Activated T-cell treated with anti-CD3 and anti-CD28 coated beads, Interleukin-2, amount 50 U/mL, for 24 hours (primary cell): ENCODE measurements at regions not wholly inside any gene's neighbourhood (a gene's known extent, or its start where the extent isn't known, plus 50 kb on each side); places are given as distances from the start of the nearest gene placed in this dataset.

Experiments
- DNase-seq: peaks from one replicate; pipeline ENCODE4 v3.0.0-alpha.2; 2020
- H3K27ac Mint-ChIP-seq: 2 replicates; pipeline ENCODE4 v1.8.0; 2020; ENCODE audit warnings: mild to moderate bottlenecking, mixed read lengths
- H3K27me3 Mint-ChIP-seq: 2 replicates; pipeline ENCODE4 v1.8.0; 2020; ENCODE audit warnings: mixed read lengths
- H3K36me3 Mint-ChIP-seq: 2 replicates; pipeline ENCODE4 v1.8.0; 2020; ENCODE audit warnings: low read depth, mixed read lengths
- H3K4me1 Mint-ChIP-seq: 2 replicates; pipeline ENCODE4 v1.8.0; 2020; ENCODE audit warnings: low read depth, mixed read lengths
- H3K4me3 Mint-ChIP-seq: 2 replicates; pipeline ENCODE4 v1.8.0; 2020; ENCODE audit warnings: mild to moderate bottlenecking, moderate library complexity, mixed read lengths
- H3K9me3 Mint-ChIP-seq: 2 replicates; pipeline ENCODE4 v1.8.0; 2020; ENCODE audit warnings: mixed read lengths

DNA sequence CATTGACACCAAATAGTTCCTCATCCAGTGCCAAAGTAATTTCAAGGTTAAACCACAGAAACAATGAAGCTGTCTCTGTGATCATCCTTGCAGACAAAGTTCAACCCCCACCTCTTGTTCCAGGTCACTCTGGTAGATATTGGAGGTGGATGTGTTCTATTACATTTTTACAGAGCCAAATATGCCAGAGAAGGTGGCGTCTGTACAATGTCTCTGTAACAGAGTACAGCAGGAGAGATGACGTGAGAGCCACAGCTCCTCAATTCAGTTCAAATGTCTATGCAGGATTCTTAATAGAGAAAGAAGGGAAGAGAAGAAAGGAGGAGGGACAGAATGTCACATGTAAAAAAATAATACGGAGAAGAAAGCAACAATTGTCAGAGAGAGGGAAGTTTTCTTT is 268.3 kb upstream of the OR4E1 start:
- H3K9me3 Mint-ChIP-seq: no peaks in the 10 kb centered on the region
- DNase-seq: no peak
- peak overlapping the region; percentile 73 for H3K4me3 Mint-ChIP-seq
- peak overlapping the region; percentile 89 for H3K27ac Mint-ChIP-seq
- H3K4me1 Mint-ChIP-seq: peaks cover 21% of the 10 kb centered on the region
- H3K27me3 Mint-ChIP-seq: no peaks in the 10 kb centered on the region
- H3K36me3 Mint-ChIP-seq: no peaks in the 10 kb centered on the region

DNA sequence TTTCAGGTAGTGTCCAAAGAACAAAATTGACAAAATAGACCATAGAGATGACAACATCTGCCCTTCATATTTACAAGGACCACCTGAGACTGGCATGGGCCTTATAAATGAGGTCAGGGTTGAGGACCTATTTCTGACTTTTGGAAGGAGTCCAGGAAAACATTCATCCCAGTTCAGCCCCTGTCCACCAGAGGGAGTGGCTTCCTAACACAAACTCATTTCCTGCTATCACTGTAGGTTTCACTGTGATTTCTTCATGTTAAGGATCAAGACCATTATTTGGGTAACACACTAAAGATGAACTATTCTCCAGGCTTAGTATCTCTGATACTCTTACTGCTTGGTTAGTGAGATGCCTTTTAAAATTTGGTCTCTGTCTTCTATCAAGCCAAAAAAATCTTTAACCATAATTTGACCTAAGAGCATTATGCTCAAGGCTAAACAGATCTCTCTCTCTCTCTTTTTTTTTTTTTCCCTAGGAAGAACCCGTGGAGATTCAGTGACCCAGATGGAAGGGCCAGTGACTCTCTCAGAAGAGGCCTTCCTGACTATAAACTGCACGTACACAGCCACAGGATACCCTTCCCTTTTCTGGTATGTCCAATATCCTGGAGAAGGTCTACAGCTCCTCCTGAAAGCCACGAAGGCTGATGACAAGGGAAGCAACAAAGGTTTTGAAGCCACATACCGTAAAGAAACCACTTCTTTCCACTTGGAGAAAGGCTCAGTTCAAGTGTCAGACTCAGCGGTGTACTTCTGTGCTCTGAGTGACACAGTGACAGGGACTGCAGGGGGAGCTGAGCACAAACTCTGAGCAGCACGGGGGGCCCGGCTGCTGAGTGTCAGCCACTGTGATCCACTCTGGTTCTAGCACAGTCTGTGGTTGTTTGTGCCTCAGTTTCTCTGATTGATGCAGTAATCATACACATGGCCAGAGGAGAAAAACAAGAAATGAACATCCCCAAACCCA is 267.6 kb upstream of the OR4E1 start:
- Mint-ChIP-seq H3K27me3 (no peaks in the 10 kb centered on the region), H3K27ac (peak overlapping the region; percentile 89), H3K4me1 (peaks cover 21% of the 10 kb centered on the region), H3K9me3 (no peaks in the 10 kb centered on the region), H3K4me3 (peak overlapping the region; percentile 73), H3K36me3 (no peaks in the 10 kb centered on the region)
- DNase-seq: no peak

DNA sequence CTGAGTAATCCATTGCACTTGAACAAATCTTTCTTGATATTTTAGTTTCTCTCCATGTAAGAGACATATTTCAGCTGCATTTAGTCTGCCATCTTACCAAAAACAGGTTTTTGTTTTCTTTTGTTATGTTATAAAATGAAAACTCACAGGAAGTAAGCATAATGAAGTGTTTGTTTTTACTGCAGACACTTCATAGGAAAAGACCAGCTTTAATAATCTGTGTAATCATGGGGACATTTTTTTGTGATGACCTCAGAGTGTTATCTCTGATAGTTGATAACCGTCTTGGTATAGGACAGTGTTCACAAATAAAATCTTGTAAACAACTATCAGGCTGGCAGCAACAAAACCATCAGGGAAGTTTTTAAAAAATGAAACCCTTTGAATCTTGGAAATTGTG is 266.2 kb upstream of the OR4E1 start:
- DNase-seq: no peak
- H3K27ac Mint-ChIP-seq: no peak overlapping the region
- no peak overlapping the region for H3K4me3 Mint-ChIP-seq

DNA sequence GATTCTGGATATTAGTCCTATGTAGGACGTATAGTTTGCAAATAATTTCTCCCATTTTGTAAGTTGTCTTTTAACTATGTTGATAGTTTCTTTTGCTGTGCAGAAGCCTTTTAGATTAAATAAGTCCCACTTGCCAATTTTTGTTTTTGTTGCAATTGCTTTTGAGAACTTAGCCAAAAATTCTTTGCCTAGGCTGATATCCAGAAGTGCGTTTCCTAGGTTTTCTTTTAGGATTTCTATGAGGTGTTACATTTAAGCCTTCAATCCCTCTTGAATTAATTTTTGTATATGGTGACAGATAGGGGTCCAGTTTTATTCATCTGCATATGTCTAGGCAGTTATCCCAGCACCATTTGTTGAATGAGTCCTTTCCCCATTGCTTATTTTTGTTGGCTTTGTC is 264.4 kb upstream of the OR4E1 start:
- Mint-ChIP-seq H3K27ac (no peak overlapping the region), H3K27me3 (no peaks in the 10 kb centered on the region), H3K9me3 (no peaks in the 10 kb centered on the region), H3K4me1 (peaks cover 24% of the 10 kb centered on the region), H3K36me3 (no peaks in the 10 kb centered on the region), H3K4me3 (no peak overlapping the region)
- DNase-seq: no peak

More for the DNA sequence above, 266.2 kb upstream of the OR4E1 start:
- peaks cover 21% of the 10 kb centered on the region for H3K4me1 Mint-ChIP-seq
- H3K27me3 Mint-ChIP-seq: no peaks in the 10 kb centered on the region
- H3K9me3 Mint-ChIP-seq: no peaks in the 10 kb centered on the region
- H3K36me3 Mint-ChIP-seq: no peaks in the 10 kb centered on the region

DNA sequence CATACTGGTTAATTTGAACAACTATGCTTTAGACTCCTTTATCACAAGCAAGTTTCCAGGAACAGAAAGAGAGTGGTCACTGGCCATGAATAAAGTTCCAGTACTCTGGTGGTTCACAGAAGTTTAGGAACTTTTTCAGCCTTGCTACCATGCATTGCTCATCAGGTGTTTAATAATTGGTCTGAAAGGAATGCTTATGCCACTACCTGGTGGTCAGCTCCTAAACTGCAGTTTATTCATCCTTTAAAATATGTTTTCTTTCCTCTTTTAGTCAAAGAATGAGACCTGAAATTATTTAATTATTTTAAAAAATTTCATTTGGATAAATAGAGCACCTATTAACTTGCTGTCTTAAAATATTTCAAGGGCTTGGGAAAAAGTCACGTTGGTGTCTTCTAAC is 260.1 kb upstream of the OR4E1 start:
- Mint-ChIP-seq H3K36me3 (no peaks in the 10 kb centered on the region), H3K4me3 (no peak overlapping the region)
- DNase-seq: no peak

DNA sequence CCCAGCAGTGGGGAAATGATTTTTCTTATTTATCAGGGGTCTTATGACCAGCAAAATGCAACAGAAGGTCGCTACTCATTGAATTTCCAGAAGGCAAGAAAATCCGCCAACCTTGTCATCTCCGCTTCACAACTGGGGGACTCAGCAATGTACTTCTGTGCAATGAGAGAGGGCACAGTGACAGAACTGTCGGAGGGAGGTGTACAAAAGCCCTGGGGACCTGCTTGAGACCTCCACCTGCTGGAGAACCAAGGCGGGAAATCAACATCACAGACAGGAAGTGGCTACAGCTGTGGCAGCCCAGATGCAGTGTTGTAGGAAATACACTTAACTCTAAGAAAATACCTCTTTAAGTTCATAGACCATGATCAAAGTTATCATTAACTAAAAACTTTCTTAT is 250.9 kb upstream of the OR4E1 start:
- H3K4me3 Mint-ChIP-seq: peak overlapping the region; percentile 58
- H3K9me3 Mint-ChIP-seq: no peaks in the 10 kb centered on the region
- peaks cover 58% of the 10 kb centered on the region for H3K4me1 Mint-ChIP-seq
- DNase-seq: peak; percentile 63
- H3K27me3 Mint-ChIP-seq: no peaks in the 10 kb centered on the region
- H3K36me3 Mint-ChIP-seq: peaks cover 5% of the 10 kb centered on the region
- peak overlapping the region; percentile 91 for H3K27ac Mint-ChIP-seq

More for the DNA sequence above, 260.1 kb upstream of the OR4E1 start:
- Mint-ChIP-seq H3K27ac (no peak overlapping the region), H3K4me1 (peaks cover 6% of the 10 kb centered on the region), H3K27me3 (no peaks in the 10 kb centered on the region), H3K9me3 (no peaks in the 10 kb centered on the region)

DNA sequence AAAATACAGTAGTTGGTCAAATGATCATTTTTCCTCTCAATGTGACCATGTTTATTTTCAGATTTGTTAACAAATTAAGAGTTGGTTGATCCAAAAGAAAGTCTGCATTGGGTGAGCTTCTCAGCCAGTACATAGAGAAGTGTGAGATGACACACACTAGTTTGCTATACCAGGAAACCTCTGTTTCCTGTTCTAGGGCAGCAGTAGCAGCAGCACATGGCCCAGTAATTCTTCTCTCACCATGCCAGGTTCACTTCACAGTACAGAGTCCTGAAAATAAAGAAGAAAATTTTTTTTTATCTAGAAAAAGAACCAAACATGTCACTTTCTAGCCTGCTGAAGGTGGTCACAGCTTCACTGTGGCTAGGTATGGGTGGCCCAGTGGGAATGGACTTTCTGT is 250.2 kb upstream of the OR4E1 start:
- Mint-ChIP-seq H3K27me3 (no peaks in the 10 kb centered on the region), H3K9me3 (no peaks in the 10 kb centered on the region), H3K27ac (peak overlapping the region; percentile 91), H3K4me3 (peak overlapping the region; percentile 58), H3K4me1 (peaks cover 60% of the 10 kb centered on the region), H3K36me3 (peaks cover 5% of the 10 kb centered on the region)
- DNase-seq: no peak

DNA sequence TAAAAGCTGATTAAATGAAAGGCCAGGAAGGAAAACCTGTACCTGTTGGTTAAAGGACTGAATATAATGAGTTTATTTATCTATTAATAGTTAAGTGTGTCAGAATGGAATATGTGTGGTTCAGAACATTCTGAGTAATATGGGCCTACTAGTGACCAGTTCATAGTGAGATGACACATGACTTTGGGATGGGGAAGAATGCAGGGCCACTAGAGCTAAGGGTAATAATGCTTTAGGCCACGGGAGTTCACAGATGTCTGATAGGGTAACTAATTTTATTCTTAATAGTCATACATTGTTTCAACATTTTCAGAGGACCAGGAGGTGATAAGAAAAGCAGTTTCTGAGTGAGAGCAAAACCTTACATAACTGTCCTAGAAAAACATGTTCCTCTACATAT is 247.8 kb upstream of the OR4E1 start:
- peaks cover 5% of the 10 kb centered on the region for H3K36me3 Mint-ChIP-seq
- no peak for DNase-seq
- peak overlapping the region; percentile 73 for H3K27ac Mint-ChIP-seq
- H3K27me3 Mint-ChIP-seq: no peaks in the 10 kb centered on the region
- peaks cover 76% of the 10 kb centered on the region for H3K4me1 Mint-ChIP-seq
- H3K4me3 Mint-ChIP-seq: no peak overlapping the region
- H3K9me3 Mint-ChIP-seq: no peaks in the 10 kb centered on the region

DNA sequence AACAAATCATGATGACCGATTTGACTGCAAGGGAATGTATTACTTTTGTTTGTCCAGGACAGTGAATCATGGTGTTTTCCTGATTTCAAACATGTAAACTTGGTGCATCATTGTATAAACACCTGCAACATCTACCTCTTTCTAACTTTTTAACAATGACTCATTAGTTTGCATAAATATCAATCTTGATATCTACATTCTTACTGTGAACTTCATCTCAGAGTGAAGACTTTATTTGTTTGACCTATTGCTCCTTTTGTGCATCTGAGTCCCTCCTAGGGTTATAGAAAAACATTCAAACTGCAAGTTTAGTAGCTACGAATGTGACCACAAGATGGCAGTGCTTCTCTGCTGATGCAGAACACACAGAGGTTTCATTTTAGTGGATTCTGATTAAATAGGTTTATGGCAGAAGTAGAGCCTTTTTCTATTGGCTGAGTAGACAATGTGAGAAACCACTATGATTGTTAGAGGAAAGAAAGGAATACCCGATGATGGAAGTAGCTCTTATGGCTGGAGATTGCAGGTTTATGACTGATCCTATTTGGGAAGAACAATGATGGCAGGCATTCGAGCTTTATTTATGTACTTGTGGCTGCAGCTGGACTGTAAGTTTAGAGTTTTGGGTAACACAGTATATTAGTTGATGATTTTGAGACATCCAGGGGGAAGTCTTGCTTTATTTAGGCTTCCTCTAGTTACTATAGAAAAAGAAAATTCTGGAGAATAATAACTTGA is 244.2 kb upstream of the OR4E1 start:
- DNase-seq: no peak
- Mint-ChIP-seq H3K4me3 (peak overlapping the region; percentile 70), H3K27ac (peak overlapping the region; percentile 72), H3K27me3 (no peaks in the 10 kb centered on the region), H3K36me3 (no peaks in the 10 kb centered on the region), H3K9me3 (no peaks in the 10 kb centered on the region), H3K4me1 (peaks cover 73% of the 10 kb centered on the region)

DNA sequence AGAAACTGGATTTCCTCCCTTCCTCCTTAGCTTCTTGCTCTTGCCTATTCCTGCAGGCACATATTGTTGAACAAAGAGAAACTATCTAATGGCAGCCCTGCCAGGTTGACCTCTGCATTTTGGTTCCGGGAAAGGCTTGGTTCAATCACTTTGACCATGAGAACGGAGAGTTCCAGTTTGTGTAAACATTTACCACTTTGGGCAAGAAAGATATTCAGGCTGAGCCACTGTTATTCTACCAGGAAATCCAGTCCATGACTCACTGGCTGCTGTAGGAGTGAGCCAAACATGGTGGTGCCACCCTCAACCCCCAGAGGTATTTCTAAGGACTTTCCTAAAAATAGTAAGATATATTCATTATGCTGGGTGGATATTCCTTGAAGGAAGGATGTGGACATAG is 242.2 kb upstream of the OR4E1 start:
- Mint-ChIP-seq H3K4me3 (peak overlapping the region; percentile 35), H3K36me3 (no peaks in the 10 kb centered on the region), H3K27ac (peak overlapping the region; percentile 79), H3K27me3 (no peaks in the 10 kb centered on the region), H3K9me3 (no peaks in the 10 kb centered on the region), H3K4me1 (peaks cover 69% of the 10 kb centered on the region)
- DNase-seq: no peak

DNA sequence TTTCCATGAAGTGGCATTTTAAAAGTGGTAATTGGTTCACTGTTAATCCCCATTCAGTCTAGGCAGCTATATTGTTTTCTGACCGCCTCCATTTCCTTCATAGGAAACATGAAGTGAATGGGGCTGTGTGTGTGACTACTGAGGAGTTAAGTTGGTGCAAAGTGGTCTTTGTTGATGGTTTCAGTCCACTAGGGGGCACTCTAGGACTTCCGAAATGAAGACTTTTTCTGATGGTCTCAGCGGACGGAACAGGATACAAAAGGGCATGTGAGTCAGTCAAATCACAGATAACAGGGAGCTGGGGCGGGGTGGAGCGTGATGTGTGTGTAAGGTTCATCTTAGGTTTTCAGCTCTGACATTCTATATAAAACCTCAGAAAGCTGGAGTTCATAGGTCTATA is 240.1 kb upstream of the OR4E1 start:
- Mint-ChIP-seq H3K9me3 (no peaks in the 10 kb centered on the region), H3K4me3 (peak overlapping the region; percentile 63), H3K36me3 (no peaks in the 10 kb centered on the region), H3K27ac (peak overlapping the region; percentile 78), H3K27me3 (no peaks in the 10 kb centered on the region), H3K4me1 (peaks cover 57% of the 10 kb centered on the region)
- peak; percentile 61 for DNase-seq

DNA sequence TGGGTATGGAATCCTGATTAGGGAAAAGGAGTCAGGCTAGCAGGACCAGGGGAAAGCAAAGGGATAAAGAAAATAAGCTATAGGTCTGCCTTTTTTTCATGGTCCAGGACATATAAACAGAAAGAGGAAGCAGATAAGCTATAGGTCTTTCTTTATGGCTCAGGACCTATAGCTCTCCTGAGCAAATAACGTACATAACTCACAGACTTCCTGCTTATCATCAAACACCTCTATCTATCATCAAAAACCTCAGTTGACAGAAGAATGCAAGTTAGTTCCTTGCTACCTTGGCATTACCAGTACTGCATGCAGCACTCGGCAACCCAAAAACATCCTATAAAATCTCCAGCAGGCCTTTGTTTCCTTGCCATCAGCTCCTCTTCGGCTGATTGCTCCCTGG is 238.7 kb upstream of the OR4E1 start:
- no peaks in the 10 kb centered on the region for H3K27me3 Mint-ChIP-seq

DNA sequence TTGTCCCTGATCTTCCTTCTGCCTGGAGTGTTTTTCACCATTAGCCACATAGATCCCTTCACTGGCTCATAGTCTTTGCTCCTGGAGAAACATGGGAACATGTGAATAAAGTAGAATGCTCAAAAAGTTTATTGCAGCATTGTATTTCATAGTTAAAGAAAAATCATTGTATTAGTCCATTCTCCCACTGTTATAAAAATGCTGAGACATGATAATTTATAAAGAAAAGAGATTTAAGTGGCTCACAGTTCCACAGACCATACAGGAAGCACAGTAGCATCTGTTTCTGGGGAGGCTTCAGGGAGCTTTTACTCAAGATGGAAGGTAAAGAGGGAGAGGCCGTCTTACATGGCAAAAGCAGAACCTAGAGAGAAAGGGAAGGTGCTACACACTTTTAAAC is 238.3 kb upstream of the OR4E1 start:
- peaks cover 39% of the 10 kb centered on the region for H3K4me1 Mint-ChIP-seq
- H3K9me3 Mint-ChIP-seq: no peaks in the 10 kb centered on the region
- H3K4me3 Mint-ChIP-seq: no peak overlapping the region
- H3K27ac Mint-ChIP-seq: peak overlapping the region; percentile 54
- H3K27me3 Mint-ChIP-seq: no peaks in the 10 kb centered on the region
- no peaks in the 10 kb centered on the region for H3K36me3 Mint-ChIP-seq
- DNase-seq: no peak

More for the DNA sequence above, 238.7 kb upstream of the OR4E1 start:
- DNase-seq: no peak
- peaks cover 44% of the 10 kb centered on the region for H3K4me1 Mint-ChIP-seq
- H3K36me3 Mint-ChIP-seq: no peaks in the 10 kb centered on the region
- H3K27ac Mint-ChIP-seq: peak overlapping the region; percentile 54
- H3K9me3 Mint-ChIP-seq: no peaks in the 10 kb centered on the region
- H3K4me3 Mint-ChIP-seq: no peak overlapping the region

DNA sequence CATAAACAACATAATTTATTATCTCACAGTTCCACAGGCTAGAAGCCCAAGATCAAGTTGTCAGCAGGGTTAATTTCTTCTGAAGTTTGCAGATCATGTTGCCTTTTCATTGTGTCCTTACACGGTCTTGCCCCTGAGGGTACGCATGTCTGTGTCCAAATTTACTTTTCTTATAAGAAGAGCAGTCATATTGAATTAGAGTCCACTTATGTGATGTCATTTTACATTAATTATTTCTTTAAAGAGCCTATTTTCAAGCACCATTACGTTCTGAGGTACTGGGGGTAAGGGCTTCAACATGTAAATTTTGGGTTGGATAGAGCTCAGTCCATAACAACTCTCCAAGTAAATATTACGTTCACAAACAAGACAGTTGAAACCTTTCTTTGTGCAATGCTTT is 236.6 kb upstream of the OR4E1 start:
- Mint-ChIP-seq H3K27me3 (no peaks in the 10 kb centered on the region), H3K36me3 (no peaks in the 10 kb centered on the region), H3K4me3 (no peak overlapping the region), H3K27ac (no peak overlapping the region), H3K9me3 (no peaks in the 10 kb centered on the region), H3K4me1 (peaks cover 24% of the 10 kb centered on the region)
- DNase-seq: no peak
